RWPE1 (cell line): ENCODE measurements at regions not wholly inside any gene's neighbourhood (a gene's known extent, or its start where the extent isn't known, plus 50 kb on each side); places are given as distances from the start of the nearest gene placed in this dataset.
A peak's percentile ranks its signal among the peaks of the same experiment; 100 is the strongest.

ENCODE experiments used
- CTCF ChIA-PET: fragments of 350-600 bp; sonication (Branson Sonifier 250); formaldehyde crosslinking; extraction: SDS; loops from one replicate; lab custom pipeline; 2021; lab: Yijun Ruan, JAX
- POLR2A ChIA-PET: fragments of 400-600 bp; formaldehyde crosslinking; extraction: SDS; loops from one replicate; lab custom pipeline; 2020; ENCODE audit warnings: antibody characterized with exemption; ENCODE audit not compliant: low non-redundant PET; lab: Yijun Ruan, JAX
- DNase-seq: peaks from one replicate; pipeline ENCODE4 v3.0.0; 2012; ENCODE audit warnings: low spot score
- H3K27ac ChIP-seq: fragments of 450-650 bp; 2 replicates; pipeline ENCODE4 v1.5.1; 2017
- CTCF ChIP-seq: fragments of 450-650 bp; conservative IDR thresholded peaks from 2 replicates; pipeline ENCODE4 v1.5.1; 2017; ENCODE audit warnings: low read depth, mild to moderate bottlenecking

GRCh38 chr2:117126656-117127055 is 687.8 kb upstream of the DDX18 start:
- ChIA-PET POLR2A (no interaction called here), CTCF (interaction anchor here (0.6 kb wide), 1 partner anchor 117 kb away, joined by 3 read pairs; no protein-coding TSS in a partner anchor)
- no peak for TF ChIP-seq CTCF
- DNase-seq: no peak
- no peak overlapping the region for H3K27ac ChIP-seq

GRCh38 chr2:117127680-117128079 is 686.8 kb upstream of the DDX18 start:
- CTCF ChIA-PET: interaction anchor here (0.8 kb wide), 1 partner anchor 353 kb away, joined by 3 read pairs; no protein-coding TSS in a partner anchor
- no peak for TF ChIP-seq CTCF
- POLR2A ChIA-PET: no interaction called here
- H3K27ac ChIP-seq: no peak overlapping the region
- no peak for DNase-seq

GRCh38 chr2:117128461-117128860 is 686.0 kb upstream of the DDX18 start:
- DNase-seq: no peak
- no peak overlapping the region for H3K27ac ChIP-seq
- CTCF ChIA-PET: interaction anchor here (1.0 kb wide), 1 partner anchor 13 kb away, joined by 3 read pairs; no protein-coding TSS in a partner anchor
- POLR2A ChIA-PET: no interaction called here
- TF ChIP-seq CTCF: no peak

GRCh38 chr2:117137371-117137770 is 677.1 kb upstream of the DDX18 start:
- POLR2A ChIA-PET: no interaction called here
- CTCF ChIA-PET: interaction anchor here (0.6 kb wide), 1 partner anchor 152 kb away, joined by 3 read pairs; no protein-coding TSS in a partner anchor
- TF ChIP-seq CTCF: no peak
- H3K27ac ChIP-seq: no peak overlapping the region
- peak; percentile 7 for DNase-seq

- CTCF ChIA-PET: no interaction called here
- TF ChIP-seq CTCF: no peak
Observed at GRCh38 chr2:117169036-117169765, 645.3 kb upstream of the DDX18 start.

GRCh38 chr2:117170897-117171296 is 643.6 kb upstream of the DDX18 start:
- CTCF ChIA-PET: interaction anchor here (0.5 kb wide), 1 partner anchor 436 kb away, joined by 3 read pairs; no protein-coding TSS in a partner anchor
- DNase-seq: no peak
- POLR2A ChIA-PET: no interaction called here
- H3K27ac ChIP-seq: no peak overlapping the region
- no peak for TF ChIP-seq CTCF

More at GRCh38 chr2:117169036-117169765, 645.3 kb upstream of the DDX18 start:
- POLR2A ChIA-PET: no interaction called here
- no peak overlapping the region for H3K27ac ChIP-seq
- no peak for DNase-seq
